ENCODE measurements at regions not wholly inside any gene's neighbourhood (a gene's known extent, or its start where the extent isn't known, plus 50 kb on each side); places are given as distances from the start of the nearest gene placed in this dataset.

- DNase-seq (ENCODE audit: low read depth) = no peak
These were observed 558.7 kb downstream of the BRD1 start for GRCh38 chr22:49268924-49269323.

GRCh38 chr22:49267996-49268395, 559.7 kb downstream of the BRD1 start:
- DNase-seq (ENCODE audit: low read depth) = no peak

- no peak for DNase-seq (ENCODE audit: low read depth)
These were observed 560.8 kb downstream of the BRD1 start for GRCh38 chr22:49266561-49267519.

GRCh38 chr22:49264696-49265095, 563.0 kb downstream of the BRD1 start:
- no peak for DNase-seq (ENCODE audit: low read depth)

GRCh38 chr22:49263101-49263500, 564.6 kb downstream of the BRD1 start:
- DNase-seq (ENCODE audit: low read depth) = no peak

- DNase-seq (ENCODE audit: low read depth) = no peak
These were observed 565.5 kb downstream of the BRD1 start for GRCh38 chr22:49262167-49262566.

- DNase-seq (ENCODE audit: low read depth) = no peak
These were observed 566.1 kb downstream of the BRD1 start for GRCh38 chr22:49261616-49262015.

GRCh38 chr22:49260681-49261580, 566.7 kb downstream of the BRD1 start:
- DNase-seq (ENCODE audit: low read depth) = no peak

- DNase-seq (ENCODE audit: low read depth) = no peak
These were observed 567.6 kb downstream of the BRD1 start for GRCh38 chr22:49259839-49260615.

- DNase-seq (ENCODE audit: low read depth) = no peak
These were observed 569.3 kb downstream of the BRD1 start for GRCh38 chr22:49258107-49259010.

- no peak for DNase-seq (ENCODE audit: low read depth)
These were observed 570.1 kb downstream of the BRD1 start for GRCh38 chr22:49257551-49257961.

- DNase-seq (ENCODE audit: low read depth) = no peak
These were observed 571.8 kb downstream of the BRD1 start for GRCh38 chr22:49255741-49256318.

GRCh38 chr22:49255154-49255553, 572.5 kb downstream of the BRD1 start:
- no peak for DNase-seq (ENCODE audit: low read depth)

GRCh38 chr22:49253656-49254055, 574.0 kb downstream of the BRD1 start:
- no peak for DNase-seq (ENCODE audit: low read depth)

- no peak for DNase-seq (ENCODE audit: low read depth)
These were observed 576.3 kb downstream of the BRD1 start for GRCh38 chr22:49251371-49251770.

- DNase-seq (ENCODE audit: low read depth) = no peak
These were observed 580.3 kb downstream of the BRD1 start for GRCh38 chr22:49247194-49247924.

- no peak for DNase-seq (ENCODE audit: low read depth)
These were observed 582.9 kb downstream of the BRD1 start for GRCh38 chr22:49244466-49245420.

- no peak for DNase-seq (ENCODE audit: low read depth)
These were observed 583.7 kb downstream of the BRD1 start for GRCh38 chr22:49243965-49244364.
